CD14-positive monocyte (primary cell): ENCODE measurements at regions not wholly inside any gene's neighbourhood (a gene's known extent, or its start where the extent isn't known, plus 50 kb on each side); places are given as distances from the start of the nearest gene placed in this dataset.

ENCODE experiments used
- DNase-seq, 3 donors: peaks; one replicate each; pipeline ENCODE4 v3.0.0-alpha.2; 2011 to 2022
- H2AFZ ChIP-seq: 2 replicates; pipeline ENCODE4 v1.6.0; 2012; ENCODE audit warnings: mild to moderate bottlenecking, low read depth, low read length, inconsistent platforms; ENCODE audit not compliant: insufficient read depth, poor library complexity, severe bottlenecking
- H3K27ac ChIP-seq, 2 donors: 1 replicate in 1 of 2; 2 replicates in 1 of 2; pipeline ENCODE4 v1.5.1; 2012 to 2013; ENCODE audit warnings: low read length in 2 of 2, control low read depth in 1 of 2, inconsistent platforms in 1 of 2, low read depth in 1 of 2, mild to moderate bottlenecking in 1 of 2
- H3K27me3 ChIP-seq, 2 donors: one replicate each; pipeline versions ENCODE4 v1.6.0 to v1.6.1; 2011 to 2013; ENCODE audit warnings: low read length in 2 of 2; ENCODE audit not compliant: control insufficient read depth in 2 of 2, insufficient read depth in 2 of 2
- H3K36me3 ChIP-seq, 2 donors: replicated peaks in 1 of 2; 1 replicate in 1 of 2; 2 replicates in 1 of 2; pipeline versions ENCODE4 v1.5.1 to v1.6.1; 2012 to 2013; ENCODE audit warnings: low read length in 2 of 2, control low read depth in 1 of 2, inconsistent platforms in 1 of 2, mild to moderate bottlenecking in 1 of 2; ENCODE audit not compliant: insufficient read depth in 2 of 2, control insufficient read depth in 1 of 2
- H3K4me1 ChIP-seq, 2 donors: 1 replicate in 1 of 2; 2 replicates in 1 of 2; pipeline versions ENCODE4 v1.5.1 to v1.6.1; 2012 to 2013; ENCODE audit warnings: low read length in 2 of 2, control low read depth in 1 of 2, inconsistent platforms in 1 of 2, mild to moderate bottlenecking in 1 of 2, moderate library complexity in 1 of 2; ENCODE audit not compliant: insufficient read depth in 2 of 2, control insufficient read depth in 1 of 2
- H3K4me2 ChIP-seq: replicated peaks from 2 replicates; pipeline ENCODE3; 2012; ENCODE audit warnings: low read length, moderate library complexity, mild to moderate bottlenecking; ENCODE audit not compliant: poor library complexity, severe bottlenecking; ENCODE audit errors: extremely low read depth
- H3K4me3 ChIP-seq, 3 experiments: fragments of 200-600 bp in 1 of 3; sonication (generic) in 1 of 3; replicated peaks in 1 of 3; 1 replicate in 2 of 3; 2 replicates in 1 of 3; pipeline ENCODE4 v1.5.1; 2011 to 2013; ENCODE audit warnings: low read length in 3 of 3, mild to moderate bottlenecking in 3 of 3, control low read depth in 2 of 3, low read depth in 2 of 3, inconsistent platforms in 1 of 3, moderate library complexity in 1 of 3
- H3K79me2 ChIP-seq: 2 replicates; pipeline ENCODE4 v1.6.0; 2012; ENCODE audit warnings: mild to moderate bottlenecking, control low read depth, inconsistent platforms, low read length, moderate library complexity; ENCODE audit not compliant: insufficient read depth
- H3K9ac ChIP-seq: 2 replicates; pipeline ENCODE4 v1.6.0; 2017; ENCODE audit warnings: low read length, mild to moderate bottlenecking; ENCODE audit not compliant: insufficient read depth, poor library complexity, severe bottlenecking
- H3K9me3 ChIP-seq, 2 donors: replicated peaks in 1 of 2; 1 replicate in 1 of 2; 2 replicates in 1 of 2; pipeline versions ENCODE4 v1.5.1 to v1.6.1; 2012 to 2013; ENCODE audit warnings: low read length in 2 of 2, control low read depth in 1 of 2; ENCODE audit not compliant: control insufficient read depth in 1 of 2, insufficient read depth in 1 of 2
- H4K20me1 ChIP-seq: 2 replicates; pipeline ENCODE4 v1.6.0; 2012; ENCODE audit warnings: mild to moderate bottlenecking, low read length, control low read depth, moderate library complexity; ENCODE audit not compliant: insufficient read depth
- H3K27ac Mint-ChIP-seq, 7 donors: one replicate each; pipeline ENCODE4 v1.8.0; 2020; ENCODE audit warnings: mild to moderate bottlenecking in 7 of 7, mixed read lengths in 7 of 7, moderate library complexity in 6 of 7, inconsistent platforms in 2 of 7
- H3K27me3 Mint-ChIP-seq, 3 donors: one replicate each; pipeline ENCODE4 v1.8.0; 2021 to 2022; ENCODE audit warnings: low read depth in 3 of 3, mild to moderate bottlenecking in 3 of 3, mixed read lengths in 3 of 3, moderate library complexity in 3 of 3, inconsistent platforms in 1 of 3
- H3K36me3 Mint-ChIP-seq, 2 donors: one replicate each; pipeline ENCODE4 v1.8.0; 2020; ENCODE audit warnings: mixed read lengths in 2 of 2, inconsistent platforms in 1 of 2, mild to moderate bottlenecking in 1 of 2
- H3K4me1 Mint-ChIP-seq: one replicate; pipeline ENCODE4 v1.8.0; 2020; ENCODE audit warnings: mild to moderate bottlenecking, mixed read lengths
- H3K4me3 Mint-ChIP-seq, 2 donors: one replicate each; pipeline ENCODE4 v1.8.0; 2020; ENCODE audit warnings: mild to moderate bottlenecking in 2 of 2, mixed read lengths in 2 of 2, moderate library complexity in 1 of 2
- H3K9me3 Mint-ChIP-seq, 7 donors: one replicate each; pipeline ENCODE4 v1.8.0; 2020 to 2022; ENCODE audit warnings: mixed read lengths in 7 of 7, mild to moderate bottlenecking in 6 of 7, moderate library complexity in 6 of 7, inconsistent platforms in 2 of 7
- WGBS: methylation state at CpG from one replicate; pipeline ENCODE4 v1.1.5; 2013; ENCODE audit warnings: missing lambda C conversion rate; ENCODE audit not compliant: insufficient coverage; 5-methylcytosine and 5-hydroxymethylcytosine counted together
- intact Hi-C, 2 donors: fragments of 100-400 bp; cut with micrococcal nuclease; formaldehyde crosslinking; loops; one replicate each; pipeline versions ENCODE4 v1.15.0 to v1.15.1; 2023
- TF ChIP-seq, protein P1 (sequence below): fragments of 200-600 bp; IDR thresholded peaks from one replicate; pipeline ENCODE4 v1.8.0; 2022; ENCODE audit warnings: antibody characterized with exemption, mild to moderate bottlenecking

DNA sequence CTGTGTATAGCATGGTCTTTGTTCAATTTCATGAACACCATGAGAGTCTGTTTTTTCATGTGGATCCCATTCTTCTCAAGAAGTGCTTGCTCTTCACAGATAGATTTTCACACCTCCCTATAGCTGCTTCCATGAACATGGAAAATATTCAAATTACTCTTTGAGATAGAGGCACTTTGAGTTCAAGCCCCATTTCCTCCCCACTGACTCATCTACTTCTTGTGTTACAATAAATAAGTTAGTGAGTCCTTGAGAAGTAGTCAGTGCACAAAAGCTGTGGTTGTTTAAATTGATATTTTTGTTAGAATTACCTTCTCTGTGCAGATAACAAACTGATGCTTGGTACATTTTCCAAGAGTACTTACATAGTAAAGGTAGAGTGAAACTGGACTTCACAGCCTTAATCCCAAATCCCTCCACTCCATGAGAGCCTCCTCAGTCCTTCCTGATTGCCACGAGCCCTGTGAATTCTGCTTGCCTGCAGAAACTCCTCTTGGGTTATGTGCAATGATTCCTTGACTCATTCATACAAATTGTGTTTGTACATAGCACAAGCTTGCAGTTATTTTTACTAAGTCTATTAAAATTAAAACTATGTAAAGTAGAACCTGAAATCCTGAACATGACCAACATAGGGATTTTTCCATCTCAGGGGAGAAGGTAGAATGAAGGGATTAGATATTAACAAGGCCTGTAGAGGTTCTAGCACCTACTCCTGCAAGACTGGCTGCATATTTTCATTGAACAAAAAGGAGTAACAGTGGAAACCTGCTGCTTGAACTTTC is 496.2 kb downstream of the TNS3 start:
- Mint-ChIP-seq H3K36me3 (no peaks in the 10 kb centered on the region), H3K27me3 (peaks cover 3 to 8% (median 5%) of the 10 kb centered on the region in 3 donors), H3K27ac (no peak overlapping the region), H3K4me3 (no peak overlapping the region), H3K9me3 (no peaks in the 10 kb centered on the region), H3K4me1 (no peaks in the 10 kb centered on the region)
- Histone ChIP-seq H3K9me3 (no peaks in the 10 kb centered on the region), H3K9ac (no peak overlapping the region), H4K20me1 (no peaks in the 10 kb centered on the region), H3K79me2 (no peaks in the 10 kb centered on the region), H3K27ac (no peak overlapping the region), H3K4me1 (no peaks in the 10 kb centered on the region), H3K27me3 (no peaks in the 10 kb centered on the region), H3K4me3 (no peak overlapping the region), H2AFZ (no peak overlapping the region), H3K36me3 (no peaks in the 10 kb centered on the region), H3K4me2 (no peak overlapping the region)
- intact Hi-C loops, result no loop called here
- DNase-seq, result no peak
- TF ChIP-seq, protein P1, sequence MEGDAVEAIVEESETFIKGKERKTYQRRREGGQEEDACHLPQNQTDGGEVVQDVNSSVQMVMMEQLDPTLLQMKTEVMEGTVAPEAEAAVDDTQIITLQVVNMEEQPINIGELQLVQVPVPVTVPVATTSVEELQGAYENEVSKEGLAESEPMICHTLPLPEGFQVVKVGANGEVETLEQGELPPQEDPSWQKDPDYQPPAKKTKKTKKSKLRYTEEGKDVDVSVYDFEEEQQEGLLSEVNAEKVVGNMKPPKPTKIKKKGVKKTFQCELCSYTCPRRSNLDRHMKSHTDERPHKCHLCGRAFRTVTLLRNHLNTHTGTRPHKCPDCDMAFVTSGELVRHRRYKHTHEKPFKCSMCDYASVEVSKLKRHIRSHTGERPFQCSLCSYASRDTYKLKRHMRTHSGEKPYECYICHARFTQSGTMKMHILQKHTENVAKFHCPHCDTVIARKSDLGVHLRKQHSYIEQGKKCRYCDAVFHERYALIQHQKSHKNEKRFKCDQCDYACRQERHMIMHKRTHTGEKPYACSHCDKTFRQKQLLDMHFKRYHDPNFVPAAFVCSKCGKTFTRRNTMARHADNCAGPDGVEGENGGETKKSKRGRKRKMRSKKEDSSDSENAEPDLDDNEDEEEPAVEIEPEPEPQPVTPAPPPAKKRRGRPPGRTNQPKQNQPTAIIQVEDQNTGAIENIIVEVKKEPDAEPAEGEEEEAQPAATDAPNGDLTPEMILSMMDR, result no peak
- WGBS, result no CpG with 5 or more reads among the region's 1 CpG

DNA sequence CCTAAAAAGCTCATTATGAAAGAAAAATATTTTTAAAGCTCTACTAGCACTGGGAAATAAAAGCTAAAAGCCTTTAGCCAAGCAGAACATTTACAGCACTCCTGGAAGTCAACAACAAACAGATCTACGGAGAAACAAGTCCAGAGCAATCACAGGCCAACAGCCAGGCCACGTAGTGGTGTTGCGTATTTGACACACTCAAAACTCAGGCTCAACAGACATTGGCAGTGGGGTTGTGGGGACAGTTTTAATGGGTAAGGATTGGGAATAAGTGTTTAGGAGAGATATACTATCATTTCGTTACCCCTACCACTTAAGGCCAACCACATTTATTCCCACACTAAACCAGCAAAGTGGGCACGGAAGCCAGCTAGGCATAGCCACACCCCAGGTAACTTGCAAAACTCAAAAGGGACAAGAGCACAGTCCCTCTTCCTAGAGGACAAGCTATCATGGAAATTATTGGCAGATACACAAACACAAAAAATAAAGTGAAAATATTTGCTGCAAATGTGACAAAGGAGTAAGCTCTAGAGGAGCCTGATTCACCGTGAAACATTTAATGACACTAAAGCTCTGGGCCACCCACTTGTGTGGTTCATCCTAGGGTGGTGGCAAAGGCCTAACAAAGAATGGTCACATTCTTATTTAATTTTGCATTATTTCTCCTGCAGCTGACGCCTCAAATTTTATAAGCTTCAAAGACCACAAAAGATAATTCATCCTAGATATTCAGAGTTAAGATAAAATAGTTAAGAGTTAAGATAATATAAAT is 498.2 kb downstream of the TNS3 start:
- Histone ChIP-seq H4K20me1 (no peaks in the 10 kb centered on the region), H3K9me3 (no peaks in the 10 kb centered on the region), H3K27ac (no peak overlapping the region), H3K36me3 (no peaks in the 10 kb centered on the region), H3K4me3 (no peak overlapping the region), H3K4me1 (no peaks in the 10 kb centered on the region), H2AFZ (no peak overlapping the region), H3K4me2 (no peak overlapping the region), H3K79me2 (no peaks in the 10 kb centered on the region), H3K9ac (no peak overlapping the region), H3K27me3 (no peaks in the 10 kb centered on the region)
- 92% methylated on average over 2 of the region's 7 CpGs for WGBS
- Mint-ChIP-seq H3K4me3 (no peak overlapping the region), H3K36me3 (no peaks in the 10 kb centered on the region), H3K4me1 (no peaks in the 10 kb centered on the region), H3K9me3 (no peaks in the 10 kb centered on the region), H3K27ac (peak overlapping the region in 1 of 7 donors; percentile 36), H3K27me3 (peaks cover 0 to 10% (median 2%) of the 10 kb centered on the region in 3 donors)
- intact Hi-C loops, result no loop called here
- TF ChIP-seq, protein P1, result no peak
- DNase-seq, result no peak
